Neural crest cell (in vitro differentiated cells): ENCODE measurements at regions not wholly inside any gene's neighbourhood (a gene's known extent, or its start where the extent isn't known, plus 50 kb on each side); places are given as distances from the start of the nearest gene placed in this dataset.
"Not testable (repeated sequence)": the region's sequence is repeated elsewhere in the genome, so short reads cannot be mapped to it uniquely, and the experiment has no call there.

ENCODE experiments used
- DNase-seq: peaks from one replicate; pipeline ENCODE4 v3.0.0; 2021; ENCODE audit warnings: low read depth, mixed read lengths, low spot score
- H3K27ac Mint-ChIP-seq: one replicate; pipeline ENCODE4 v1.8.0; 2021; ENCODE audit warnings: mild to moderate bottlenecking, mixed read lengths; ENCODE audit not compliant: unreplicated experiment
- H3K27me3 Mint-ChIP-seq: 2 replicates; pipeline ENCODE4 v1.8.0; 2021; ENCODE audit warnings: low read depth, mild to moderate bottlenecking, mixed read lengths
- H3K36me3 Mint-ChIP-seq: 2 replicates; pipeline ENCODE4 v1.8.0; 2021; ENCODE audit warnings: low read depth, mild to moderate bottlenecking, mixed read lengths
- H3K4me1 Mint-ChIP-seq: 2 replicates; pipeline ENCODE4 v1.8.0; 2021; ENCODE audit warnings: mixed read lengths
- H3K4me3 Mint-ChIP-seq: one replicate; pipeline ENCODE4 v1.8.0; 2021; ENCODE audit warnings: mild to moderate bottlenecking, mixed read lengths
- H3K9me3 Mint-ChIP-seq: 2 replicates; pipeline ENCODE4 v1.8.0; 2021; ENCODE audit warnings: mixed read lengths
- TF ChIP-seq, protein P1 (sequence below): fragments of 200-600 bp; sonication (generic); conservative IDR thresholded peaks from 2 replicates; pipeline ENCODE4 v1.5.0; 2021; ENCODE audit warnings: antibody characterized with exemption, mild to moderate bottlenecking

DNA sequence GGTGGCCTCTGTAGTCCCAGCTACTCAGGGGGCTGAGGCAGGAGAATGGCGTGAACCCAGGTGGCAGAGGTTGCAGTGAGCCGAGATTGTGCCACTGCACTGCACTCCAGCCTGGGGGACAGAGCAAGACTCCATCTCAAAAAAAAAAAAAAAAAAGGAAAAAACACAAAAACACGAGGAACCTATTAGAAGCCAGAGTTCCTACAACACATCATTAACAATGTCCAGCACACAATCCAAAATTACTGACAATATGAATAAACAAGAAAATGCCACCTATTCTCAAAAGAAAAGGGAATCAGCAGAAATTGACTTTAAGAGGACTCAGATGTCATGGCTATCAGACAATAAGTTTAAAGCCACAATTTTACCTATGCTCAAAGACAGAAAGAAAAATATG, 57.3 kb upstream of the HS3ST3A1 start:
- H3K36me3 Mint-ChIP-seq, DNase-seq, H3K9me3 Mint-ChIP-seq, H3K27ac Mint-ChIP-seq, H3K27me3 Mint-ChIP-seq, H3K4me3 Mint-ChIP-seq, H3K4me1 Mint-ChIP-seq: not testable (repeated sequence)

DNA sequence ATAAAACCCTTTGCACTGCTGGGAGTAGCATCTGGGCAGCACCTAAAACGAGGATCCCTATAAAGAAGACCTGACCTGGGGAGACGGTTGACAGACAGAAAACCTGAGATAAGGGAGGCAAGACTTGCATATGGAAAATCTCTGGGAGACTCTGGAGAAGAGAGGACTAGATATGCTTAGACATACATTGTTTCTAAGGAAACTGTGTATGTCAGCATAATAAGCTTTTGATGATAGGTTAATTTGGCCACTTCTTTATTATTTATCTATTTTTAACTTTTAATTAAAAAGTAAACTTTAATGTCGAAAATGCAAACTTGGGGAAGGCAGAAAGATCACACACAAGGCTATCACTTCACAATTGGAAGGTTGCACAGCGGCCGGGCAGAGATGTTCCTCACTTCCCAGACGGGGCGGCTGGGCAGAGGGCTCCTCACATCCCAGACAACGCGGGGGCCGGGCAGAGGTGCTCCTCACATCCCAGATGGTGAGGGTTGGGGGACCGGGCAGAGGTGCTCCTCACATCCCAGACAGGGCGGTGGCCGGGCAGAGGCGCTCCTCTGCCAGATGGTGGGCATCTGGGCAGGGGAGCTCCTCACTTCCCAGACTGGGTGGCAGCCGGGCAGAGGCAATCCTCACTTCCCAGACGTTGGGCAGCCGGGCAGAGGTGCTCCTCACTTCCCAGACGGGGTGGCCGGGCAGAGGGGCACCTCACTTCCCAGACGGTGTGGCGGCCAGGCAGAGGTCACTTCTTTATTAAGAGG, 64.3 kb upstream of the HS3ST3A1 start:
- H3K4me1 Mint-ChIP-seq, result no peaks in the 10 kb centered on the region
- no peak overlapping the region for H3K27ac Mint-ChIP-seq
- peaks cover 12% of the 10 kb centered on the region for H3K36me3 Mint-ChIP-seq
- DNase-seq, result no peak
- no peak overlapping the region for H3K4me3 Mint-ChIP-seq
- no peaks in the 10 kb centered on the region for H3K27me3 Mint-ChIP-seq
- TF ChIP-seq, protein P1, sequence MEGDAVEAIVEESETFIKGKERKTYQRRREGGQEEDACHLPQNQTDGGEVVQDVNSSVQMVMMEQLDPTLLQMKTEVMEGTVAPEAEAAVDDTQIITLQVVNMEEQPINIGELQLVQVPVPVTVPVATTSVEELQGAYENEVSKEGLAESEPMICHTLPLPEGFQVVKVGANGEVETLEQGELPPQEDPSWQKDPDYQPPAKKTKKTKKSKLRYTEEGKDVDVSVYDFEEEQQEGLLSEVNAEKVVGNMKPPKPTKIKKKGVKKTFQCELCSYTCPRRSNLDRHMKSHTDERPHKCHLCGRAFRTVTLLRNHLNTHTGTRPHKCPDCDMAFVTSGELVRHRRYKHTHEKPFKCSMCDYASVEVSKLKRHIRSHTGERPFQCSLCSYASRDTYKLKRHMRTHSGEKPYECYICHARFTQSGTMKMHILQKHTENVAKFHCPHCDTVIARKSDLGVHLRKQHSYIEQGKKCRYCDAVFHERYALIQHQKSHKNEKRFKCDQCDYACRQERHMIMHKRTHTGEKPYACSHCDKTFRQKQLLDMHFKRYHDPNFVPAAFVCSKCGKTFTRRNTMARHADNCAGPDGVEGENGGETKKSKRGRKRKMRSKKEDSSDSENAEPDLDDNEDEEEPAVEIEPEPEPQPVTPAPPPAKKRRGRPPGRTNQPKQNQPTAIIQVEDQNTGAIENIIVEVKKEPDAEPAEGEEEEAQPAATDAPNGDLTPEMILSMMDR, result no peak
- peaks cover 10% of the 10 kb centered on the region for H3K9me3 Mint-ChIP-seq

DNA sequence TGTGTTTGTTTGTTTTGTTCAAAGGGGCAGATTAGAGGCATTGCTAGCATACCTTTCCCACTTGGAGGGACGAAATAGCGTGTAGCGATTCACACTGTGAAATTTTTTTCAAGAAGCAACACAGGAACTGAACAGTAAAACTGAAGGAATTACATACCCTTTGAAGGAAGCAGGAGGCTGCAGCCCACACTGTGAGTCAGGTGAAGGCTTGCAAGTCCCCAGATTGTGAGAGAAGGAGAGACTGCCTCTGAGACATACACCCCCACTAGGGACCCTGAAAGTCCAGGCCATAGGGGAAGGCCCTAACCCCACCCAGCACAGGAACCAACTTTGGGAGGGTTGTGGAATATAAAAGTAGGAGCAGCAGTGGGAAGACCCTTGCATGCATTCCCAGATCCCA, 69.6 kb upstream of the HS3ST3A1 start:
- Mint-ChIP-seq H3K4me1 (peaks cover 7% of the 10 kb centered on the region), H3K36me3 (peaks cover 13% of the 10 kb centered on the region), H3K27ac (no peak overlapping the region), H3K4me3 (no peak overlapping the region), H3K9me3 (peaks cover 8% of the 10 kb centered on the region), H3K27me3 (no peaks in the 10 kb centered on the region)
- TF ChIP-seq, protein P1, result no peak
- DNase-seq, result no peak

DNA sequence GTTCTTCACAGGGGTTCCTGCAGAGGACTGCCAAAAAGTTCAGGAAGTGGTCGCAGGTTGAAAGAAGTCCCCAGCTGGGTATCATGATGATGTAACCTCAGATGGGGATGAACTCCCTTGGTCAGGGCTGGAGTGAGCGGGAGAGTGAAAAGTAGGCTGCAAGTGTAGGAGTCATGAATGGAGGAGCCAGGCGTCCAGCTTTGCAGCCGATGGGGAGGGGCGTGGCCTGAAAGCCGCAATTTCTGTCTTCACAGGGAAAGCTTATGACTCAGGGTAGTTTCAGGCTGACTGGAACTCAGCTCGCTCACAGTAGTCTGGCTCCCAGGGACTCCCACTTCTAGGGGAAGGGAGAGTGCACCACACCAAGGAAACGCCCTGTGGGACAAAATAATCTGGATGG, 70.0 kb upstream of the HS3ST3A1 start:
- DNase-seq, result no peak
- Mint-ChIP-seq H3K36me3 (peaks cover 13% of the 10 kb centered on the region), H3K4me1 (peaks cover 7% of the 10 kb centered on the region), H3K9me3 (peaks cover 8% of the 10 kb centered on the region), H3K27me3 (no peaks in the 10 kb centered on the region), H3K4me3 (no peak overlapping the region), H3K27ac (no peak overlapping the region)
- TF ChIP-seq, protein P1, result no peak

DNA sequence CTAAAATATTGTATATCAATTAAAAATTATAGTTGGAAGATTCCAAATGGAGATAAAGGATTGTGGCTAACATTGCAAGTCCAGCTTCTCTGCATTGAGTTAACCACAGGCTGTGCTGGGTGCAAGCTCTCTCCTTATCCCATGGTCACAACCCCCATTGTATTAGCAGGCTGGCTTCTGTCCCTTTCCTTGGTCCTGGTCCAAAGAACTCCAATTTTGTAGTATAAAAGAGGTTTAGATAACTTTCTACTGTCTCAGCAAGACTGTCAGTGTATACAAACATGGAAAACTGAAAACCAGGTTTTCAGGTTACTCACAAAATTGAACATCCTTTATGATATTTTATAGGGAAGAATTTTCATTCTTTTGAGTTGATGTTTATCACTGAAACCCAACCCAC, 76.6 kb upstream of the HS3ST3A1 start:
- H3K36me3 Mint-ChIP-seq, result no peaks in the 10 kb centered on the region
- no peaks in the 10 kb centered on the region for H3K4me1 Mint-ChIP-seq
- TF ChIP-seq, protein P1, result no peak
- no peak for DNase-seq
- no peak overlapping the region for H3K27ac Mint-ChIP-seq
- no peaks in the 10 kb centered on the region for H3K9me3 Mint-ChIP-seq
- H3K4me3 Mint-ChIP-seq, result no peak overlapping the region
- H3K27me3 Mint-ChIP-seq, result no peaks in the 10 kb centered on the region

DNA sequence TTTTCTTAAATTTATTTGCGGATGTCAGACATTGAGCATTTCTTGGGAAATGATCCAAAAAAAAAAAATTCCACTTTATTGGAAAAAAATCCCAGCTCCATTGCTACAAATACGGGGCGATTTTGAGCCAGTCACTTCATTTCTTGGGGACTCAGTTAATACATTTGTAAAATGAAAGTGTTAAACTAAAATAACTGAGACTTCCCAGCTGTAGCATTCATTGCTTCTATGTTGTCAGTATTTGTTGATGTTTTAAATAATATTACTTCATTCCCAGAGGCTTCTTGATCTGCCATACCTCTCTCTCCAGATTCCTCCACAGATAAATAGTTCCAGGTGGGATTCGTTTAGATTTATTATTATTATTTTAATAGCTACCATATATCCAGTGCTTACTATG, 77.1 kb upstream of the HS3ST3A1 start:
- H3K4me1 Mint-ChIP-seq, result no peaks in the 10 kb centered on the region
- no peak overlapping the region for H3K4me3 Mint-ChIP-seq
- H3K27ac Mint-ChIP-seq, result no peak overlapping the region
- H3K27me3 Mint-ChIP-seq, result no peaks in the 10 kb centered on the region
- TF ChIP-seq, protein P1, result no peak
- H3K36me3 Mint-ChIP-seq, result no peaks in the 10 kb centered on the region
- no peaks in the 10 kb centered on the region for H3K9me3 Mint-ChIP-seq
- DNase-seq, result no peak
